ENCODE measurements at regions not wholly inside any gene's neighbourhood (a gene's known extent, or its start where the extent isn't known, plus 50 kb on each side); places are given as distances from the start of the nearest gene placed in this dataset.

DNA sequence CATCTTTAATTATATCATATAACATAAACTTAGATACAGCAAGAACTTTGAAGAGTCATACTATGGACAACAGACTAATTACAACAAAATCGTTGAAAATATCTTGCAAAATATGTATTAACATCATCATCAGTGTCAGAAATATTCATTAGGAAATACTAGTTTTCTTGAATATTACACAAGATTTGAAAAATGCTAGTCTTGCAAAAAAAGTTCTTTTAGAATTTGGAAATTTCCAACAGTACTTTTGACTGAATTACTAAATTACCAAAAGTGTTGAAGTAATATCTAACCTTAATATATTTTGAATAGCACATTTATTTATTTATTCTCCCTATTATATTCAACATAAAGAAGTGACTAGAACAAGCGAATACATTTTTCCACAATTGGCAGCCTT lies 1224.8 kb upstream of the EYS start:
- TF ChIP-seq POLR2A (IDR thresholded peaks at IDR 0.05; ENCODE audit: low read depth, low read length) (no peak), POLR2AphosphoS5 (IDR thresholded peaks at IDR 0.05; ENCODE audit: low read depth, low read length) (no peak)

Measured in GM12891 (cell line).